ENCODE measurements at regions not wholly inside any gene's neighbourhood (a gene's known extent, or its start where the extent isn't known, plus 50 kb on each side); places are given as distances from the start of the nearest gene placed in this dataset.

GRCh38 chr2:187220071-187220470 lies 228.0 kb downstream of the CALCRL start:
- WGBS, 2 donors: 69 to 81% methylated on average over 1 of the region's 1 CpG
- no peaks in the 10 kb centered on the region for H3K9me3 ChIP-seq
- DNase-seq: no peak
- no peak overlapping the region for H3K27ac ChIP-seq
- H3K4me1 ChIP-seq: no peaks in the 10 kb centered on the region
- H3K27me3 ChIP-seq: no peaks in the 10 kb centered on the region
- intact Hi-C loops (cut with DNase I): no loop called here
- no peak overlapping the region for H3K4me3 ChIP-seq
- no peaks in the 10 kb centered on the region for H3K36me3 ChIP-seq
- TF ChIP-seq CTCF (IDR thresholded peaks at IDR 0.05): no peak
- no peak for TF ChIP-seq POLR2A (IDR thresholded peaks at IDR 0.05)

GRCh38 chr2:187215532-187216240 lies 232.4 kb downstream of the CALCRL start:
- WGBS, 2 donors: 58 to 70% methylated on average over 1 of the region's 1 CpG
- Histone ChIP-seq H3K27me3 (no peaks in the 10 kb centered on the region), H3K4me1 (no peaks in the 10 kb centered on the region), H3K9me3 (peaks cover 0 to 8% (median 0%) of the 10 kb centered on the region in 3 donors), H3K27ac (no peak overlapping the region), H3K36me3 (no peaks in the 10 kb centered on the region), H3K4me3 (no peak overlapping the region)
- intact Hi-C loops (cut with DNase I): no loop called here
- no peak for DNase-seq
- TF ChIP-seq CTCF (IDR thresholded peaks at IDR 0.05) (no peak), POLR2A (IDR thresholded peaks at IDR 0.05) (no peak)

GRCh38 chr2:187214306-187214705 lies 233.7 kb downstream of the CALCRL start:
- intact Hi-C loops (cut with DNase I): no loop called here
- Histone ChIP-seq H3K36me3 (no peaks in the 10 kb centered on the region), H3K27me3 (no peaks in the 10 kb centered on the region), H3K4me3 (no peak overlapping the region), H3K9me3 (peaks cover 0 to 8% (median 0%) of the 10 kb centered on the region in 3 donors), H3K27ac (no peak overlapping the region), H3K4me1 (no peaks in the 10 kb centered on the region)
- DNase-seq: no peak
- TF ChIP-seq POLR2A (IDR thresholded peaks at IDR 0.05) (no peak), CTCF (IDR thresholded peaks at IDR 0.05) (no peak)
- 58 to 68% methylated on average over 3 of the region's 3 CpGs for WGBS, 2 donors

- TF ChIP-seq CTCF (IDR thresholded peaks at IDR 0.05): no peak
- no peak for TF ChIP-seq POLR2A (IDR thresholded peaks at IDR 0.05)
- Histone ChIP-seq H3K9me3 (peaks cover 0 to 8% (median 0%) of the 10 kb centered on the region in 3 donors), H3K27me3 (no peaks in the 10 kb centered on the region), H3K4me3 (no peak overlapping the region), H3K36me3 (no peaks in the 10 kb centered on the region), H3K27ac (no peak overlapping the region), H3K4me1 (no peaks in the 10 kb centered on the region)
- DNase-seq: no peak
- intact Hi-C loops (cut with DNase I): no loop called here
Measured at GRCh38 chr2:187213798-187214197, 234.3 kb downstream of the CALCRL start.

- Histone ChIP-seq H3K4me1 (peaks cover 0 to 7% (median 0%) of the 10 kb centered on the region in 3 donors), H3K9me3 (peaks cover 0 to 8% (median 0%) of the 10 kb centered on the region in 3 donors), H3K27me3 (no peaks in the 10 kb centered on the region), H3K4me3 (no peak overlapping the region), H3K36me3 (no peaks in the 10 kb centered on the region), H3K27ac (no peak overlapping the region)
- TF ChIP-seq CTCF (IDR thresholded peaks at IDR 0.05): no peak
- intact Hi-C loops (cut with DNase I): no loop called here
- no peak for DNase-seq
- WGBS, 2 donors: 42 to 72% methylated on average over 3 of the region's 3 CpGs
Measured at GRCh38 chr2:187210726-187211125, 237.3 kb downstream of the CALCRL start.
